SU-DHL-6 (cell line): ENCODE measurements at regions not wholly inside any gene's neighbourhood (a gene's known extent, or its start where the extent isn't known, plus 50 kb on each side); places are given as distances from the start of the nearest gene placed in this dataset.

Experiments
- H2AFZ ChIP-seq: fragments of 200-600 bp; sonication (generic); 2 replicates; pipeline ENCODE4 v1.6.1; 2014; ENCODE audit warnings: low read depth, mild to moderate bottlenecking, moderate library complexity, mixed read lengths, antibody characterized with exemption, low read length; ENCODE audit not compliant: severe bottlenecking
- H3F3A ChIP-seq: fragments of 200-600 bp; shearing (Covaris generic); 2 replicates; pipeline ENCODE4 v1.6.0; 2016; ENCODE audit warnings: antibody characterized with exemption, mild to moderate bottlenecking; ENCODE audit not compliant: insufficient read depth
- H3K27ac ChIP-seq: fragments of 200-600 bp; sonication (generic); 2 replicates; pipeline ENCODE4 v1.5.1; 2016; ENCODE audit warnings: low read depth, mild to moderate bottlenecking, low read length, moderate library complexity, mixed read lengths
- H3K27me3 ChIP-seq: fragments of 200-600 bp; sonication (generic), shearing (Covaris generic); 2 replicates; pipeline ENCODE4 v1.6.0; 2014; ENCODE audit warnings: mild to moderate bottlenecking, low read length
- H3K36me3 ChIP-seq: fragments of 200-600 bp; sonication (generic); 2 replicates; pipeline ENCODE4 v1.6.1; 2014; ENCODE audit warnings: mild to moderate bottlenecking, low read length, mixed read lengths
- H3K4me2 ChIP-seq: fragments of 300-600, 200-600 bp; shearing (Covaris generic), sonication (generic); 2 replicates; pipeline ENCODE4 v1.6.0; 2014; ENCODE audit warnings: low read length, low read depth, mild to moderate bottlenecking; ENCODE audit not compliant: poor library complexity, severe bottlenecking
- H3K4me3 ChIP-seq: fragments of 200-600 bp; sonication (generic); 2 replicates; pipeline ENCODE4 v1.5.1; 2014; ENCODE audit warnings: antibody characterized with exemption, low read length, mild to moderate bottlenecking, mixed read lengths; ENCODE audit not compliant: insufficient read depth, poor library complexity, severe bottlenecking
- H3K79me2 ChIP-seq: fragments of 200-600 bp; sonication (generic); 2 replicates; pipeline ENCODE4 v1.6.1; 2014; ENCODE audit warnings: mild to moderate bottlenecking, low read length, moderate library complexity; ENCODE audit not compliant: insufficient read depth
- H3K9ac ChIP-seq: fragments of 200-600 bp; sonication (generic); 2 replicates; pipeline ENCODE4 v1.7.0; 2014; ENCODE audit warnings: mild to moderate bottlenecking, low read length
- H3K9me2 ChIP-seq: fragments of 200-600 bp; sonication (generic); replicated peaks from 2 replicates; pipeline ENCODE4 v1.6.1; 2014; ENCODE audit warnings: low read length; ENCODE audit not compliant: insufficient read depth
- H3K9me3 ChIP-seq: fragments of 200-600 bp; sonication (generic); 2 replicates; pipeline ENCODE4 v1.6.1; 2014; ENCODE audit warnings: low read length, mixed read lengths; ENCODE audit not compliant: insufficient read depth
- H4K20me1 ChIP-seq: fragments of 200-600 bp; sonication (generic); 2 replicates; pipeline ENCODE4 v1.6.1; 2014; ENCODE audit warnings: low read depth, mild to moderate bottlenecking, antibody characterized with exemption, low read length, moderate library complexity, mixed read lengths
- EZH2phosphoT487 ChIP-seq: fragments of 200-600 bp; sonication (generic), shearing (Covaris generic); conservative IDR thresholded peaks from 2 replicates; pipeline ENCODE4 v1.6.1; 2018; ENCODE audit warnings: mild to moderate bottlenecking, antibody characterized with exemption, low read length, moderate library complexity, mixed read lengths
- TF ChIP-seq, protein P1 (sequence below): fragments of 200-600 bp; sonication (generic); IDR thresholded peaks from one replicate; pipeline ENCODE4 v1.5.1; 2017; ENCODE audit warnings: antibody characterized with exemption, mild to moderate bottlenecking, low read length, moderate library complexity; ENCODE audit not compliant: insufficient read depth, poor library complexity, severe bottlenecking

- Histone ChIP-seq H3K27me3 (no peaks in the 10 kb centered on the region), H3K79me2 (no peaks in the 10 kb centered on the region), H2AFZ (no peak overlapping the region), H3K4me2 (no peak overlapping the region), H3K4me3 (no peak overlapping the region), H3K27ac (no peak overlapping the region), H3F3A (no peaks in the 10 kb centered on the region), H3K9me3 (no peaks in the 10 kb centered on the region), H3K9ac (no peak overlapping the region), H3K9me2 (no peaks in the 10 kb centered on the region), H4K20me1 (no peaks in the 10 kb centered on the region), H3K36me3 (no peaks in the 10 kb centered on the region)
- TF ChIP-seq, protein P1, sequence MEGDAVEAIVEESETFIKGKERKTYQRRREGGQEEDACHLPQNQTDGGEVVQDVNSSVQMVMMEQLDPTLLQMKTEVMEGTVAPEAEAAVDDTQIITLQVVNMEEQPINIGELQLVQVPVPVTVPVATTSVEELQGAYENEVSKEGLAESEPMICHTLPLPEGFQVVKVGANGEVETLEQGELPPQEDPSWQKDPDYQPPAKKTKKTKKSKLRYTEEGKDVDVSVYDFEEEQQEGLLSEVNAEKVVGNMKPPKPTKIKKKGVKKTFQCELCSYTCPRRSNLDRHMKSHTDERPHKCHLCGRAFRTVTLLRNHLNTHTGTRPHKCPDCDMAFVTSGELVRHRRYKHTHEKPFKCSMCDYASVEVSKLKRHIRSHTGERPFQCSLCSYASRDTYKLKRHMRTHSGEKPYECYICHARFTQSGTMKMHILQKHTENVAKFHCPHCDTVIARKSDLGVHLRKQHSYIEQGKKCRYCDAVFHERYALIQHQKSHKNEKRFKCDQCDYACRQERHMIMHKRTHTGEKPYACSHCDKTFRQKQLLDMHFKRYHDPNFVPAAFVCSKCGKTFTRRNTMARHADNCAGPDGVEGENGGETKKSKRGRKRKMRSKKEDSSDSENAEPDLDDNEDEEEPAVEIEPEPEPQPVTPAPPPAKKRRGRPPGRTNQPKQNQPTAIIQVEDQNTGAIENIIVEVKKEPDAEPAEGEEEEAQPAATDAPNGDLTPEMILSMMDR = no peak
- no peak for TF ChIP-seq EZH2phosphoT487
These were observed 258.3 kb downstream of the ZNF536 start for GRCh38 chr19:30630289-30631032.

- Histone ChIP-seq H3K27ac (no peak overlapping the region), H3K79me2 (no peaks in the 10 kb centered on the region), H3K9ac (no peak overlapping the region), H2AFZ (no peak overlapping the region), H4K20me1 (no peaks in the 10 kb centered on the region), H3K9me2 (no peaks in the 10 kb centered on the region), H3K27me3 (no peaks in the 10 kb centered on the region), H3K9me3 (no peaks in the 10 kb centered on the region), H3K36me3 (no peaks in the 10 kb centered on the region), H3F3A (no peaks in the 10 kb centered on the region), H3K4me2 (no peak overlapping the region), H3K4me3 (no peak overlapping the region)
- TF ChIP-seq, protein P1 = no peak
- TF ChIP-seq EZH2phosphoT487 = no peak
These were observed 256.9 kb downstream of the ZNF536 start for GRCh38 chr19:30629086-30629485.

DNA sequence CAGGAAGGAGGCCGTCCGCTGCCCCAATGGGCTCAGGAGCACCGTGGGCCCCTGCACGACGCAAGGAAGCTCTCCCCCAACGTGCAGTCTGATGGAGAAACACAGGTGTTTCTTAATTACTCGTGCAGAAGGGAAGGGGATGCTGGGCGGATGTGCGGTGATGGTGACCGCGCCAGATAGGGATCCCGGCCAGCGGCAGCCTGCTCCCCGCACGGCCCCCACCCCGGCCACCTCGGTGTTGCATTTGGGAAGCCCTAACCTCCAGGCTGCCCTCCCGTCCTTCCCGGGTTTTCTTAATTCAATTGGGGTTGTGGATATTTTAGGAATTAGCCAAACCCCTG lies 254.4 kb downstream of the ZNF536 start:
- H3F3A ChIP-seq = no peaks in the 10 kb centered on the region
- H3K9me2 ChIP-seq = no peaks in the 10 kb centered on the region
- H3K36me3 ChIP-seq = no peaks in the 10 kb centered on the region
- no peaks in the 10 kb centered on the region for H4K20me1 ChIP-seq
- no peak overlapping the region for H3K9ac ChIP-seq
- H3K27me3 ChIP-seq = no peaks in the 10 kb centered on the region
- H3K79me2 ChIP-seq = no peaks in the 10 kb centered on the region
- H3K4me3 ChIP-seq = no peak overlapping the region
- TF ChIP-seq EZH2phosphoT487 = no peak
- TF ChIP-seq, protein P1 = no peak
- no peak overlapping the region for H3K27ac ChIP-seq
- H3K4me2 ChIP-seq = no peak overlapping the region
- no peak overlapping the region for H2AFZ ChIP-seq
- 0 out of 2 replicates have a peak, but pooled peaks cover 10% of the 10 kb centered on the region for H3K9me3 ChIP-seq
